ENCODE measurements at regions not wholly inside any gene's neighbourhood (a gene's known extent, or its start where the extent isn't known, plus 50 kb on each side); places are given as distances from the start of the nearest gene placed in this dataset.

- Histone ChIP-seq H3K4me1 (ENCODE audit: control insufficient read depth, insufficient read depth, low read length) (no peaks in the 10 kb centered on the region), H3K27ac (ENCODE audit: low read depth, low read length) (no peak overlapping the region), H3K27me3 (ENCODE audit: control insufficient read depth, insufficient read depth, low read length) (no peaks in the 10 kb centered on the region), H3K36me3 (ENCODE audit: control insufficient read depth, insufficient read depth, low read length) (no peaks in the 10 kb centered on the region), H3K4me3 (ENCODE audit: low read depth, low read length) (no peak overlapping the region), H3K9me3 (ENCODE audit: control insufficient read depth, insufficient read depth, low read length) (peaks cover 2% of the 10 kb centered on the region)
- WGBS (ENCODE audit: insufficient coverage) = no CpG with 5 or more reads among the region's 1 CpG
- no peak for DNase-seq (ENCODE audit: low read depth in 4 of 6, low spot score in 6 of 6)
These were observed 368.0 kb upstream of the GRIN3A start for GRCh38 chr9:102106439-102106838.

DNA sequence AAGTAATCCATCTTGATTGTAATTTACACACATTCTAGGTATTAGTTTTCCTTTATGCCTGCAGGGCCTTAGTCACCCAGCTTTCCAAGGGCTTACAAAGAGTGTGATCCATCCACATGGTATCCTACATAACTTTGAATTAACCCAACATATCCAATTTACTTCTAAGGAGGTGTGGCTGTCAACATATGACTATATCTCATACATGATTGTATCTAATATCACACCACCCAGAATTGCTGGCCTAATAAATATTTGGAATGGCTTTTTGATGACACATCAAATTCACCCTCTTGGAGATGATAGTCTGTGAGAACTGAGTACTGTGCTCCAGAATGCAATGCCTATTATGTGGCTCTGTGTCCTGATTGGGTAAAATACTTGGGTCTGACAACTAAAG lies 363.3 kb upstream of the GRIN3A start:
- H3K9me3 ChIP-seq (ENCODE audit: control insufficient read depth, insufficient read depth, low read length) = peaks cover 2% of the 10 kb centered on the region

GRCh38 chr9:102087141-102087540 lies 348.7 kb upstream of the GRIN3A start:
- DNase-seq (ENCODE audit: low read depth in 4 of 6, low spot score in 6 of 6) = peak in 1 of 6 donors; percentile 18
- no peak overlapping the region for H3K27ac ChIP-seq (ENCODE audit: low read depth, low read length)
- H3K27me3 ChIP-seq (ENCODE audit: control insufficient read depth, insufficient read depth, low read length) = no peaks in the 10 kb centered on the region
- no peaks in the 10 kb centered on the region for H3K9me3 ChIP-seq (ENCODE audit: control insufficient read depth, insufficient read depth, low read length)
- H3K4me3 ChIP-seq (ENCODE audit: low read depth, low read length) = no peak overlapping the region
- no peaks in the 10 kb centered on the region for H3K36me3 ChIP-seq (ENCODE audit: control insufficient read depth, insufficient read depth, low read length)
- no peaks in the 10 kb centered on the region for H3K4me1 ChIP-seq (ENCODE audit: control insufficient read depth, insufficient read depth, low read length)
- WGBS (ENCODE audit: insufficient coverage) = no CpG with 5 or more reads among the region's 2 CpGs

More for the DNA sequence above, 363.3 kb upstream of the GRIN3A start:
- H3K4me3 ChIP-seq (ENCODE audit: low read depth, low read length) = no peak overlapping the region
- H3K4me1 ChIP-seq (ENCODE audit: control insufficient read depth, insufficient read depth, low read length) = no peaks in the 10 kb centered on the region
- DNase-seq (ENCODE audit: low read depth in 4 of 6, low spot score in 6 of 6) = no peak
- no peaks in the 10 kb centered on the region for H3K27me3 ChIP-seq (ENCODE audit: control insufficient read depth, insufficient read depth, low read length)
- H3K27ac ChIP-seq (ENCODE audit: low read depth, low read length) = no peak overlapping the region
- H3K36me3 ChIP-seq (ENCODE audit: control insufficient read depth, insufficient read depth, low read length) = no peaks in the 10 kb centered on the region

DNA sequence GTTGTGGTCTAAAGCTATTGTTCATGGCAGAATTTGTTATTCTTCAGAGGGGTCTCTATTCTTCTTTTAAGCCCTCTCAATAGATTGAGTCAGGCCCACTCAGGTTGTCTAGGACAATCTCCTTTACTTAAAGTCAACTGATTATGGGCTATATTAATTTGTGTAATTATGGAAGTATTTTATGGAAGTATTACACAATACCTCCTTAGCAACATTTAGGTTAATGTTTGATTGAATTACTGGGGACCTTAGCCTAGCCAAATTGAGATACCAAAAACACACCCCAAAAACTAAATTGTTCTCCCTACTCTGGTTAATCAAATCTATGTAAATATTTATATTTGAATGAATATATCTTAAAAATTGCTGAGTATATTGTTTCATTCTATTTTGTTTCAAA lies 347.1 kb upstream of the GRIN3A start:
- Histone ChIP-seq H3K36me3 (ENCODE audit: control insufficient read depth, insufficient read depth, low read length) (no peaks in the 10 kb centered on the region), H3K4me3 (ENCODE audit: low read depth, low read length) (no peak overlapping the region), H3K27me3 (ENCODE audit: control insufficient read depth, insufficient read depth, low read length) (no peaks in the 10 kb centered on the region), H3K4me1 (ENCODE audit: control insufficient read depth, insufficient read depth, low read length) (no peaks in the 10 kb centered on the region), H3K9me3 (ENCODE audit: control insufficient read depth, insufficient read depth, low read length) (no peaks in the 10 kb centered on the region), H3K27ac (ENCODE audit: low read depth, low read length) (no peak overlapping the region)
- DNase-seq (ENCODE audit: low read depth in 4 of 6, low spot score in 6 of 6) = no peak

DNA sequence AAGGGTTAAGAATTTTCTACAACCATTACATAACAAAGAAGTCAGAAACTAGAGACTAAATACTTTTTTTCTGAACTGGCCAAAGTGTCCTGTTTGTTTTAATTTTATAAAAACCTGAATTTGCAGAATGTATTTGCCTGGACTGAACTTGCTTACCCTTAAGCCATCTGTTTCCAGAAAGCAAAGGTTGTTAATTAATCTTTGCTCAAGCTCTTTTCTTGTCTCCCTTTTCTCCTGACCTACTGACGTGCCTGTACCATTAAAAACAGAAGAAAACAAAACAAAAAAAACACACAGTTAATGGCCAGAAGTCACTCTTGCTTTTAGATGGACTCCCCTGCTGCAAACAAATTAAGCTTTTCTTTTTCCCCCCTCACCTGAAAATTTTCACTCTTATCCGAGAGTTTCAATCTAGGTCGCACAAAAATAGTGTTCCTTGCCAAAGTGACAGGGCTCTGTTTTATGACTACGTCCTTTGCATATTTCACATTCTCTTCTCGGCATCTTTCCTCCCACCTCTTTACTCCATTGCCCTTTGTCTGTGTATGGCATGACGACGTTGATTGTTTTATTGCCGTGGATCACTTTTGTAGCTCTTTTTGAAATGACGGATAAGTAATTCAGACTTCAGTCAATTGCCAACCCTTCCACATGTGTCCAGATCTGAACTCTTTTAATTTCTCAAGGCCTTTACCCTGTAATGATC lies 333.8 kb upstream of the GRIN3A start:
- Histone ChIP-seq H3K36me3 (ENCODE audit: control insufficient read depth, insufficient read depth, low read length) (no peaks in the 10 kb centered on the region), H3K27me3 (ENCODE audit: control insufficient read depth, insufficient read depth, low read length) (no peaks in the 10 kb centered on the region), H3K4me3 (ENCODE audit: low read depth, low read length) (no peak overlapping the region), H3K4me1 (ENCODE audit: control insufficient read depth, insufficient read depth, low read length) (no peaks in the 10 kb centered on the region), H3K9me3 (ENCODE audit: control insufficient read depth, insufficient read depth, low read length) (no peaks in the 10 kb centered on the region), H3K27ac (ENCODE audit: low read depth, low read length) (no peak overlapping the region)
- WGBS (ENCODE audit: insufficient coverage) = 42% methylated on average over 4 of the region's 9 CpGs
- no peak for DNase-seq (ENCODE audit: low read depth in 4 of 6, low spot score in 6 of 6)

- Histone ChIP-seq H3K36me3 (ENCODE audit: control insufficient read depth, insufficient read depth, low read length) (no peaks in the 10 kb centered on the region), H3K4me1 (ENCODE audit: control insufficient read depth, insufficient read depth, low read length) (no peaks in the 10 kb centered on the region), H3K4me3 (ENCODE audit: low read depth, low read length) (no peak overlapping the region), H3K9me3 (ENCODE audit: control insufficient read depth, insufficient read depth, low read length) (no peaks in the 10 kb centered on the region), H3K27me3 (ENCODE audit: control insufficient read depth, insufficient read depth, low read length) (no peaks in the 10 kb centered on the region), H3K27ac (ENCODE audit: low read depth, low read length) (no peak overlapping the region)
- no CpG with 5 or more reads among the region's 1 CpG for WGBS (ENCODE audit: insufficient coverage)
- DNase-seq (ENCODE audit: low read depth in 4 of 6, low spot score in 6 of 6) = no peak
These were observed 331.5 kb upstream of the GRIN3A start for GRCh38 chr9:102069969-102070368.

- no peak overlapping the region for H3K4me3 ChIP-seq (ENCODE audit: low read depth, low read length)
- H3K9me3 ChIP-seq (ENCODE audit: control insufficient read depth, insufficient read depth, low read length) = no peaks in the 10 kb centered on the region
- no peak for DNase-seq (ENCODE audit: low read depth in 4 of 6, low spot score in 6 of 6)
- no peaks in the 10 kb centered on the region for H3K4me1 ChIP-seq (ENCODE audit: control insufficient read depth, insufficient read depth, low read length)
- H3K27me3 ChIP-seq (ENCODE audit: control insufficient read depth, insufficient read depth, low read length) = no peaks in the 10 kb centered on the region
- H3K36me3 ChIP-seq (ENCODE audit: control insufficient read depth, insufficient read depth, low read length) = no peaks in the 10 kb centered on the region
- no CpG with 5 or more reads among the region's 2 CpGs for WGBS (ENCODE audit: insufficient coverage)
- no peak overlapping the region for H3K27ac ChIP-seq (ENCODE audit: low read depth, low read length)
These were observed 316.4 kb upstream of the GRIN3A start for GRCh38 chr9:102054811-102055210.

DNA sequence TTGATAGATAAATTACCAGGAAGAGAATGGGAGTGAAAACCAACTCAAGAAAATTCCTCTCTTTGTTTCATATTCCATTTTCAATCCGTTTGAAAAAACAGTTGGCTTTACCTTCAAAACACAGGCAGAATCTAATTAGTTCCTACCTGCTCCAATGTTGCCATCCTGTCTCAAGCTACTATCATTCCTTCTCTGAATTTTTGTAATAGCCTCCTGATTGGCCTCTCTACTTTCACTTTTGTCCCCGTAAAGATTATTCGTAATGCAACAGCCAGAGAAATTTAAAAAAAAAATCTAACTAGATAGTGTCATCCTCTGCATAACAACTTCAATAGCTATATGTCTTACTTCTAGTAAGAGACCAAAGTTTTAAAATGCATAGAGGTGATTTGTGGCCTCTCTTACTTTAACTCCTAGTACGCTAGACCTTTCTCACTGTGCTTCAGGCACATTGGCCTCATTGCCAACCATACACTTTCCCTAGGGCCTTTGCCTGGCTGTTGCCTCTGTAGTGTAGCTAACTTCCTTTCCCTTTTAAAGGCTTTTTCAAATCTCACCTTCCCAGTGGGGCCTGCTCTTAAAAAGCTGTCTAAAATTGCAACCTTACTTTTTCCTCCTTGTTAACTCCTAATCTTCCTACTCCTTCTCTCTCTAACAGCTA lies 311.3 kb upstream of the GRIN3A start:
- H3K27me3 ChIP-seq (ENCODE audit: control insufficient read depth, insufficient read depth, low read length) = no peaks in the 10 kb centered on the region
- no peak overlapping the region for H3K27ac ChIP-seq (ENCODE audit: low read depth, low read length)
- H3K4me1 ChIP-seq (ENCODE audit: control insufficient read depth, insufficient read depth, low read length) = no peaks in the 10 kb centered on the region
- no peaks in the 10 kb centered on the region for H3K9me3 ChIP-seq (ENCODE audit: control insufficient read depth, insufficient read depth, low read length)
- no peaks in the 10 kb centered on the region for H3K36me3 ChIP-seq (ENCODE audit: control insufficient read depth, insufficient read depth, low read length)
- 77% methylated on average over 3 of the region's 4 CpGs for WGBS (ENCODE audit: insufficient coverage)
- DNase-seq (ENCODE audit: low read depth in 4 of 6, low spot score in 6 of 6) = no peak
- H3K4me3 ChIP-seq (ENCODE audit: low read depth, low read length) = no peak overlapping the region

- no peak for DNase-seq (ENCODE audit: low read depth in 4 of 6, low spot score in 6 of 6)
- no peaks in the 10 kb centered on the region for H3K4me1 ChIP-seq (ENCODE audit: control insufficient read depth, insufficient read depth, low read length)
- no peaks in the 10 kb centered on the region for H3K36me3 ChIP-seq (ENCODE audit: control insufficient read depth, insufficient read depth, low read length)
- no peaks in the 10 kb centered on the region for H3K9me3 ChIP-seq (ENCODE audit: control insufficient read depth, insufficient read depth, low read length)
- H3K27ac ChIP-seq (ENCODE audit: low read depth, low read length) = no peak overlapping the region
- H3K27me3 ChIP-seq (ENCODE audit: control insufficient read depth, insufficient read depth, low read length) = no peaks in the 10 kb centered on the region
- 67% methylated on average over 1 of the region's 3 CpGs for WGBS (ENCODE audit: insufficient coverage)
- no peak overlapping the region for H3K4me3 ChIP-seq (ENCODE audit: low read depth, low read length)
These were observed 309.1 kb upstream of the GRIN3A start for GRCh38 chr9:102047549-102047948.

DNA sequence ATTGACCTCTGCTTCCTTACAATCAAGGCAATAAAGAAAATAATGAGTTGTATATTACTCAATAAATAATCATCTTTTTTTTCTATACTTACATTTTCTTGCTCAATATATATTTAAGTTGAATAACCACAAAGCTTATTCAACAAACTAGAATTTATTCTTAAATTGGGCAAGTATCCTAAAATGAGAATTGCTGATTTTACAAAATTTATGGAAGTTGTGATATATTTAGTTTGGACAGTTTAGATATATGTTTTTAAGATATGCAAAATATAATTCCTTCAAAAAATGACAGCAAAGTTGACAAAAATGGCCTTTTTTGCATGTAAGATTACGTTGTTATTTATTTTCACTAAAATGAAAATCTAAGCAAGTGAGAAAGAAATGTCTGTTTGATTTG lies 305.7 kb upstream of the GRIN3A start:
- no peaks in the 10 kb centered on the region for H3K9me3 ChIP-seq (ENCODE audit: control insufficient read depth, insufficient read depth, low read length)

More for the DNA sequence above, 305.7 kb upstream of the GRIN3A start:
- no peak overlapping the region for H3K27ac ChIP-seq (ENCODE audit: low read depth, low read length)
- no peak overlapping the region for H3K4me3 ChIP-seq (ENCODE audit: low read depth, low read length)
- H3K36me3 ChIP-seq (ENCODE audit: control insufficient read depth, insufficient read depth, low read length) = no peaks in the 10 kb centered on the region
- DNase-seq (ENCODE audit: low read depth in 4 of 6, low spot score in 6 of 6) = no peak
- no peaks in the 10 kb centered on the region for H3K4me1 ChIP-seq (ENCODE audit: control insufficient read depth, insufficient read depth, low read length)
- H3K27me3 ChIP-seq (ENCODE audit: control insufficient read depth, insufficient read depth, low read length) = no peaks in the 10 kb centered on the region
- WGBS (ENCODE audit: insufficient coverage) = no CpG with 5 or more reads among the region's 1 CpG

Data from spinal cord (tissue), 9 donors.